ACC112 (cell line): ENCODE measurements at regions not wholly inside any gene's neighbourhood (a gene's known extent, or its start where the extent isn't known, plus 50 kb on each side); places are given as distances from the start of the nearest gene placed in this dataset.

ENCODE experiments used
- H2AFZ ChIP-seq: fragments of 200-600 bp; sonication (generic); one replicate; pipeline ENCODE4 v1.6.0; 2017; ENCODE audit warnings: antibody characterized with exemption, low read length; ENCODE audit not compliant: unreplicated experiment
- H3K27ac ChIP-seq: fragments of 200-600 bp; sonication (generic); 2 replicates; pipeline ENCODE4 v1.5.1; 2014; ENCODE audit warnings: low read depth, mild to moderate bottlenecking, antibody characterized with exemption, low read length, moderate library complexity
- H3K27me3 ChIP-seq: fragments of 200-600 bp; sonication (generic); 2 replicates; pipeline ENCODE4 v1.6.1; 2014; ENCODE audit warnings: mild to moderate bottlenecking, antibody characterized with exemption, low read length, moderate library complexity, mixed read lengths; ENCODE audit not compliant: insufficient read depth
- H3K36me3 ChIP-seq: fragments of 200-600 bp; sonication (generic); 2 replicates; pipeline ENCODE4 v1.6.1; 2016; ENCODE audit warnings: mild to moderate bottlenecking, antibody characterized with exemption, low read length, moderate library complexity, mixed read lengths; ENCODE audit not compliant: insufficient read depth
- H3K4me1 ChIP-seq: fragments of 200-600 bp; sonication (generic); one replicate; pipeline ENCODE4 v1.6.1; 2016; ENCODE audit warnings: low read length, mixed read lengths; ENCODE audit not compliant: insufficient read depth, unreplicated experiment, control insufficient read depth
- H3K4me3 ChIP-seq: fragments of 200-600 bp; sonication (generic); 2 replicates; pipeline ENCODE4 v1.5.1; 2014; ENCODE audit warnings: mild to moderate bottlenecking, low read depth, low read length
- H3K79me2 ChIP-seq: fragments of 200-600 bp; sonication (generic); one replicate; pipeline ENCODE4 v1.6.0; 2016; ENCODE audit warnings: low read length; ENCODE audit not compliant: control insufficient read depth, unreplicated experiment, insufficient read depth

- Histone ChIP-seq H3K79me2 (no peaks in the 10 kb centered on the region), H3K36me3 (no peaks in the 10 kb centered on the region), H2AFZ (no peak overlapping the region), H3K4me1 (no peaks in the 10 kb centered on the region), H3K4me3 (no peak overlapping the region), H3K27me3 (peaks cover 54% of the 10 kb centered on the region), H3K27ac (no peak overlapping the region)
Observed at GRCh38 chr5:136924490-136924889, 559.1 kb upstream of the TRPC7 start.

- Histone ChIP-seq H3K36me3 (no peaks in the 10 kb centered on the region), H3K27me3 (0 out of 2 replicates have a peak, but pooled peaks cover 4% of the 10 kb centered on the region), H3K4me3 (no peak overlapping the region), H3K27ac (no peak overlapping the region), H2AFZ (no peak overlapping the region), H3K79me2 (no peaks in the 10 kb centered on the region), H3K4me1 (no peaks in the 10 kb centered on the region)
Observed at GRCh38 chr5:136910625-136911024, 545.3 kb upstream of the TRPC7 start.

- no peak overlapping the region for H3K4me3 ChIP-seq
Observed at GRCh38 chr5:136909906-136910305, 544.6 kb upstream of the TRPC7 start.

GRCh38 chr5:136907371-136907770 lies 542.0 kb upstream of the TRPC7 start:
- peaks cover 11% of the 10 kb centered on the region for H3K27me3 ChIP-seq
- no peak overlapping the region for H3K27ac ChIP-seq
- no peaks in the 10 kb centered on the region for H3K36me3 ChIP-seq
- no peak overlapping the region for H3K4me3 ChIP-seq
- H3K79me2 ChIP-seq = no peaks in the 10 kb centered on the region
- H2AFZ ChIP-seq = no peak overlapping the region
- no peaks in the 10 kb centered on the region for H3K4me1 ChIP-seq

More at GRCh38 chr5:136909906-136910305, 544.6 kb upstream of the TRPC7 start:
- H3K27me3 ChIP-seq = 0 out of 2 replicates have a peak, but pooled peaks cover 4% of the 10 kb centered on the region
- H3K79me2 ChIP-seq = no peaks in the 10 kb centered on the region
- no peaks in the 10 kb centered on the region for H3K4me1 ChIP-seq
- no peaks in the 10 kb centered on the region for H3K36me3 ChIP-seq
- no peak overlapping the region for H2AFZ ChIP-seq
- no peak overlapping the region for H3K27ac ChIP-seq

GRCh38 chr5:136906545-136906944 lies 541.2 kb upstream of the TRPC7 start:
- Histone ChIP-seq H3K27ac (no peak overlapping the region), H3K36me3 (no peaks in the 10 kb centered on the region), H3K27me3 (peaks cover 16% of the 10 kb centered on the region), H3K79me2 (no peaks in the 10 kb centered on the region), H3K4me1 (no peaks in the 10 kb centered on the region), H3K4me3 (no peak overlapping the region), H2AFZ (no peak overlapping the region)

GRCh38 chr5:136905571-136905970 lies 540.2 kb upstream of the TRPC7 start:
- H3K27me3 ChIP-seq = peaks cover 22% of the 10 kb centered on the region
- H2AFZ ChIP-seq = no peak overlapping the region
- H3K27ac ChIP-seq = no peak overlapping the region
- no peak overlapping the region for H3K4me3 ChIP-seq
- no peaks in the 10 kb centered on the region for H3K36me3 ChIP-seq
- no peaks in the 10 kb centered on the region for H3K79me2 ChIP-seq
- no peaks in the 10 kb centered on the region for H3K4me1 ChIP-seq

GRCh38 chr5:136894070-136894469 lies 528.7 kb upstream of the TRPC7 start:
- H2AFZ ChIP-seq = no peak overlapping the region
- no peaks in the 10 kb centered on the region for H3K79me2 ChIP-seq
- no peak overlapping the region for H3K27ac ChIP-seq
- no peaks in the 10 kb centered on the region for H3K36me3 ChIP-seq
- no peak overlapping the region for H3K4me3 ChIP-seq
- no peaks in the 10 kb centered on the region for H3K4me1 ChIP-seq
- peaks cover 52% of the 10 kb centered on the region for H3K27me3 ChIP-seq

- Histone ChIP-seq H2AFZ (no peak overlapping the region), H3K4me1 (no peaks in the 10 kb centered on the region), H3K27me3 (peaks cover 72% of the 10 kb centered on the region), H3K79me2 (no peaks in the 10 kb centered on the region), H3K36me3 (no peaks in the 10 kb centered on the region), H3K27ac (no peak overlapping the region), H3K4me3 (no peak overlapping the region)
Observed at GRCh38 chr5:136892000-136892399, 526.7 kb upstream of the TRPC7 start.

GRCh38 chr5:136891175-136891972 lies 526.0 kb upstream of the TRPC7 start:
- Histone ChIP-seq H3K4me1 (no peaks in the 10 kb centered on the region), H2AFZ (no peak overlapping the region), H3K4me3 (no peak overlapping the region), H3K36me3 (no peaks in the 10 kb centered on the region), H3K27ac (no peak overlapping the region), H3K27me3 (peaks cover 78% of the 10 kb centered on the region), H3K79me2 (no peaks in the 10 kb centered on the region)

- Histone ChIP-seq H3K27me3 (peaks cover 86% of the 10 kb centered on the region), H3K27ac (no peak overlapping the region), H3K4me3 (no peak overlapping the region), H2AFZ (no peak overlapping the region), H3K36me3 (no peaks in the 10 kb centered on the region), H3K79me2 (no peaks in the 10 kb centered on the region), H3K4me1 (no peaks in the 10 kb centered on the region)
Observed at GRCh38 chr5:136890431-136891148, 525.2 kb upstream of the TRPC7 start.

GRCh38 chr5:136886608-136887007 lies 521.3 kb upstream of the TRPC7 start:
- no peaks in the 10 kb centered on the region for H3K36me3 ChIP-seq
- no peaks in the 10 kb centered on the region for H3K79me2 ChIP-seq
- no peak overlapping the region for H2AFZ ChIP-seq
- no peaks in the 10 kb centered on the region for H3K4me1 ChIP-seq
- H3K4me3 ChIP-seq = no peak overlapping the region
- H3K27ac ChIP-seq = no peak overlapping the region
- H3K27me3 ChIP-seq = peaks cover 85% of the 10 kb centered on the region
